HepG2 (cell line): ENCODE measurements at regions not wholly inside any gene's neighbourhood (a gene's known extent, or its start where the extent isn't known, plus 50 kb on each side); places are given as distances from the start of the nearest gene placed in this dataset.

Experiments used
- CCAR2 ChIP-seq: fragments of 200-400 bp; formaldehyde crosslinking; optimal IDR thresholded peaks from 2 replicates; pipeline ENCODE3; 2018; ENCODE audit warnings: low read depth, mild to moderate bottlenecking, low read length, moderate library complexity
- HOXA9 ChIP-seq: sonication (generic); formaldehyde crosslinking; IDR thresholded peaks from 2 replicates; pipeline ENCODE4 v1.8.1; 2022; ENCODE audit warnings: missing genetic modification reagents, mild to moderate bottlenecking, moderate library complexity, borderline replicate concordance
- JUND ChIP-seq: sonication (generic); formaldehyde crosslinking; IDR thresholded peaks from 2 replicates; pipeline ENCODE4 v1.8.0; 2022; ENCODE audit warnings: mild to moderate bottlenecking, missing genetic modification reagents
- MAFK ChIP-seq, 2 experiments: IDR thresholded peaks in 1 of 2; conservative IDR thresholded peaks in 1 of 2; 2 replicates each; pipeline ENCODE4 v1.6.1; 2011; ENCODE audit warnings: improper control_type of control experiment in 2 of 2, low read length in 2 of 2
- TCF7L2 ChIP-seq: IDR thresholded peaks from 2 replicates; pipeline ENCODE4 v1.6.1; 2011; ENCODE audit warnings: mild to moderate bottlenecking, low read depth, low read length, moderate library complexity
- TEAD3 ChIP-seq: optimal IDR thresholded peaks from 2 replicates; pipeline ENCODE3; 2016; ENCODE audit warnings: borderline replicate concordance
- ZNF468 ChIP-seq: sonication (generic); formaldehyde crosslinking; IDR thresholded peaks from 2 replicates; pipeline ENCODE4 v1.8.0; 2022; ENCODE audit warnings: mild to moderate bottlenecking, moderate library complexity, missing genetic modification reagents
- ZNF776 ChIP-seq: sonication (generic); formaldehyde crosslinking; IDR thresholded peaks from 2 replicates; pipeline ENCODE4 v1.4.0; 2020; ENCODE audit warnings: mild to moderate bottlenecking, missing genetic modification reagents
- TF ChIP-seq, protein P1 (sequence below): sonication (generic); formaldehyde crosslinking; conservative IDR thresholded peaks from 2 replicates; pipeline ENCODE4 v1.8.1; 2023; ENCODE audit warnings: missing genetic modification reagents
- TF ChIP-seq, protein P2 (sequence below): sonication (generic); formaldehyde crosslinking; IDR thresholded peaks from 2 replicates; pipeline ENCODE4 v1.5.0; 2020; ENCODE audit warnings: mild to moderate bottlenecking, missing genetic modification reagents, moderate library complexity
- TF ChIP-seq, protein P3 (sequence below): sonication (generic); formaldehyde crosslinking; conservative IDR thresholded peaks from 2 replicates; pipeline ENCODE4 v1.4.0; 2020; ENCODE audit warnings: missing genetic modification reagents
- TF ChIP-seq, protein P4 (sequence below): sonication (generic); formaldehyde crosslinking; IDR thresholded peaks from 2 replicates; pipeline ENCODE4 v1.5.0; 2020; ENCODE audit warnings: missing genetic modification reagents

DNA sequence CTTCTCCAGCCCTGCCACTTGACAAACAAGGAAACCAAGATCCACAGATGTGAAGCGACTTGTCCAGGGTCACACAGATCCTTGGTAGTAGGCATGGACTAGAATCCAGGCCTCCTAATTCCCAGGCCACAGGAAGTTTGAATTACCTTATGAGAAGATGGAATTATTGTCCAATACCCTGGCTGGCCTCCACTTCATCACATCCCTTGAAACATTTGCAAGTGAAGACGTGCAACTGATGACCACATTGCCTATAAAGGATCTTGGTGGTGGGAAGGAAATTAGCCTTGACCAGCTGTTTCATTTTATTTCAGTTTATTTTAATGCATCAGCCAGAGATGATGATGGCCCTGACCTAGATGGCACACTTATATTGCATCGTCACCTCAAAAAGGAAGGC lies 165.8 kb upstream of the CAMK1G start:
- TF ChIP-seq JUND (CRISPR knock-in tag) (no peak), TEAD3 (no peak), ZNF468 (no peak), ZNF776 (no peak), CCAR2 (no peak), MAFK (conservative IDR thresholded peaks at IDR 0.05 in 1 of 2, IDR thresholded peaks at IDR 0.05 in 1 of 2; ENCODE audit: low read length in 2 of 2) (no peak), TCF7L2 (no peak), HOXA9 (CRISPR knock-in tag) (no peak)
- TF ChIP-seq, protein P1, sequence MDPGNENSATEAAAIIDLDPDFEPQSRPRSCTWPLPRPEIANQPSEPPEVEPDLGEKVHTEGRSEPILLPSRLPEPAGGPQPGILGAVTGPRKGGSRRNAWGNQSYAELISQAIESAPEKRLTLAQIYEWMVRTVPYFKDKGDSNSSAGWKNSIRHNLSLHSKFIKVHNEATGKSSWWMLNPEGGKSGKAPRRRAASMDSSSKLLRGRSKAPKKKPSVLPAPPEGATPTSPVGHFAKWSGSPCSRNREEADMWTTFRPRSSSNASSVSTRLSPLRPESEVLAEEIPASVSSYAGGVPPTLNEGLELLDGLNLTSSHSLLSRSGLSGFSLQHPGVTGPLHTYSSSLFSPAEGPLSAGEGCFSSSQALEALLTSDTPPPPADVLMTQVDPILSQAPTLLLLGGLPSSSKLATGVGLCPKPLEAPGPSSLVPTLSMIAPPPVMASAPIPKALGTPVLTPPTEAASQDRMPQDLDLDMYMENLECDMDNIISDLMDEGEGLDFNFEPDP (CRISPR knock-in tag): no peak
- TF ChIP-seq, protein P2, sequence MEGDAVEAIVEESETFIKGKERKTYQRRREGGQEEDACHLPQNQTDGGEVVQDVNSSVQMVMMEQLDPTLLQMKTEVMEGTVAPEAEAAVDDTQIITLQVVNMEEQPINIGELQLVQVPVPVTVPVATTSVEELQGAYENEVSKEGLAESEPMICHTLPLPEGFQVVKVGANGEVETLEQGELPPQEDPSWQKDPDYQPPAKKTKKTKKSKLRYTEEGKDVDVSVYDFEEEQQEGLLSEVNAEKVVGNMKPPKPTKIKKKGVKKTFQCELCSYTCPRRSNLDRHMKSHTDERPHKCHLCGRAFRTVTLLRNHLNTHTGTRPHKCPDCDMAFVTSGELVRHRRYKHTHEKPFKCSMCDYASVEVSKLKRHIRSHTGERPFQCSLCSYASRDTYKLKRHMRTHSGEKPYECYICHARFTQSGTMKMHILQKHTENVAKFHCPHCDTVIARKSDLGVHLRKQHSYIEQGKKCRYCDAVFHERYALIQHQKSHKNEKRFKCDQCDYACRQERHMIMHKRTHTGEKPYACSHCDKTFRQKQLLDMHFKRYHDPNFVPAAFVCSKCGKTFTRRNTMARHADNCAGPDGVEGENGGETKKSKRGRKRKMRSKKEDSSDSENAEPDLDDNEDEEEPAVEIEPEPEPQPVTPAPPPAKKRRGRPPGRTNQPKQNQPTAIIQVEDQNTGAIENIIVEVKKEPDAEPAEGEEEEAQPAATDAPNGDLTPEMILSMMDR (CRISPR knock-in tag): no peak
- TF ChIP-seq, protein P3, sequence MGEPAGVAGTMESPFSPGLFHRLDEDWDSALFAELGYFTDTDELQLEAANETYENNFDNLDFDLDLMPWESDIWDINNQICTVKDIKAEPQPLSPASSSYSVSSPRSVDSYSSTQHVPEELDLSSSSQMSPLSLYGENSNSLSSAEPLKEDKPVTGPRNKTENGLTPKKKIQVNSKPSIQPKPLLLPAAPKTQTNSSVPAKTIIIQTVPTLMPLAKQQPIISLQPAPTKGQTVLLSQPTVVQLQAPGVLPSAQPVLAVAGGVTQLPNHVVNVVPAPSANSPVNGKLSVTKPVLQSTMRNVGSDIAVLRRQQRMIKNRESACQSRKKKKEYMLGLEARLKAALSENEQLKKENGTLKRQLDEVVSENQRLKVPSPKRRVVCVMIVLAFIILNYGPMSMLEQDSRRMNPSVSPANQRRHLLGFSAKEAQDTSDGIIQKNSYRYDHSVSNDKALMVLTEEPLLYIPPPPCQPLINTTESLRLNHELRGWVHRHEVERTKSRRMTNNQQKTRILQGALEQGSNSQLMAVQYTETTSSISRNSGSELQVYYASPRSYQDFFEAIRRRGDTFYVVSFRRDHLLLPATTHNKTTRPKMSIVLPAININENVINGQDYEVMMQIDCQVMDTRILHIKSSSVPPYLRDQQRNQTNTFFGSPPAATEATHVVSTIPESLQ: no peak
- TF ChIP-seq, protein P4, sequence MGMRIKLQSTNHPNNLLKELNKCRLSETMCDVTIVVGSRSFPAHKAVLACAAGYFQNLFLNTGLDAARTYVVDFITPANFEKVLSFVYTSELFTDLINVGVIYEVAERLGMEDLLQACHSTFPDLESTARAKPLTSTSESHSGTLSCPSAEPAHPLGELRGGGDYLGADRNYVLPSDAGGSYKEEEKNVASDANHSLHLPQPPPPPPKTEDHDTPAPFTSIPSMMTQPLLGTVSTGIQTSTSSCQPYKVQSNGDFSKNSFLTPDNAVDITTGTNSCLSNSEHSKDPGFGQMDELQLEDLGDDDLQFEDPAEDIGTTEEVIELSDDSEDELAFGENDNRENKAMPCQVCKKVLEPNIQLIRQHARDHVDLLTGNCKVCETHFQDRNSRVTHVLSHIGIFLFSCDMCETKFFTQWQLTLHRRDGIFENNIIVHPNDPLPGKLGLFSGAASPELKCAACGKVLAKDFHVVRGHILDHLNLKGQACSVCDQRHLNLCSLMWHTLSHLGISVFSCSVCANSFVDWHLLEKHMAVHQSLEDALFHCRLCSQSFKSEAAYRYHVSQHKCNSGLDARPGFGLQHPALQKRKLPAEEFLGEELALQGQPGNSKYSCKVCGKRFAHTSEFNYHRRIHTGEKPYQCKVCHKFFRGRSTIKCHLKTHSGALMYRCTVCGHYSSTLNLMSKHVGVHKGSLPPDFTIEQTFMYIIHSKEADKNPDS (CRISPR knock-in tag): no peak
